Suppressor macrophage (primary cell): ENCODE measurements at regions not wholly inside any gene's neighbourhood (a gene's known extent, or its start where the extent isn't known, plus 50 kb on each side); places are given as distances from the start of the nearest gene placed in this dataset.
A peak's percentile ranks its signal among the peaks of the same experiment; 100 is the strongest.
"Not testable (repeated sequence)": the region's sequence is repeated elsewhere in the genome, so short reads cannot be mapped to it uniquely, and the experiment has no call there.

ENCODE experiments used
- DNase-seq, 4 experiments: peaks; one replicate each; pipeline ENCODE4 v3.0.0-alpha.2; 2020 to 2022

- DNase-seq = no peak
These were observed 238.9 kb downstream of the HS3ST3B1 start for GRCh38 chr17:14539801-14540200.

GRCh38 chr17:14532242-14532641 is 231.4 kb downstream of the HS3ST3B1 start:
- not testable (repeated sequence) for DNase-seq

- no peak for DNase-seq
These were observed 224.9 kb downstream of the HS3ST3B1 start for GRCh38 chr17:14525551-14526455.

GRCh38 chr17:14522795-14523387 is 222.0 kb downstream of the HS3ST3B1 start:
- DNase-seq = no peak

GRCh38 chr17:14518919-14519318 is 218.0 kb downstream of the HS3ST3B1 start:
- not testable (repeated sequence) for DNase-seq

- peak in 2 of 4 experiments; percentile 3 to 12 for DNase-seq
These were observed 214.1 kb downstream of the HS3ST3B1 start for GRCh38 chr17:14514973-14515372.

- DNase-seq = no peak
These were observed 213.0 kb downstream of the HS3ST3B1 start for GRCh38 chr17:14513835-14514234.

- no peak for DNase-seq
These were observed 209.3 kb downstream of the HS3ST3B1 start for GRCh38 chr17:14510136-14510535.

GRCh38 chr17:14508156-14508555 is 207.3 kb downstream of the HS3ST3B1 start:
- no peak for DNase-seq

- DNase-seq = no peak
These were observed 205.5 kb downstream of the HS3ST3B1 start for GRCh38 chr17:14506364-14506763.

- DNase-seq = no peak
These were observed 204.7 kb downstream of the HS3ST3B1 start for GRCh38 chr17:14505606-14506005.

- DNase-seq = no peak
These were observed 199.1 kb downstream of the HS3ST3B1 start for GRCh38 chr17:14499976-14500375.

GRCh38 chr17:14498812-14499211 is 197.9 kb downstream of the HS3ST3B1 start:
- DNase-seq = no peak

- DNase-seq = no peak
These were observed 193.3 kb downstream of the HS3ST3B1 start for GRCh38 chr17:14494161-14494560.

- DNase-seq = no peak
These were observed 189.1 kb downstream of the HS3ST3B1 start for GRCh38 chr17:14489986-14490385.

- no peak for DNase-seq
These were observed 188.2 kb downstream of the HS3ST3B1 start for GRCh38 chr17:14488958-14489550.

GRCh38 chr17:14487068-14487467 is 186.2 kb downstream of the HS3ST3B1 start:
- no peak for DNase-seq

GRCh38 chr17:14482715-14483114 is 181.8 kb downstream of the HS3ST3B1 start:
- no peak for DNase-seq

GRCh38 chr17:14481664-14482063 is 180.8 kb downstream of the HS3ST3B1 start:
- DNase-seq = no peak

GRCh38 chr17:14474591-14474990 is 173.7 kb downstream of the HS3ST3B1 start:
- no peak for DNase-seq

- DNase-seq = no peak
These were observed 170.2 kb downstream of the HS3ST3B1 start for GRCh38 chr17:14471052-14471451.

- no peak for DNase-seq
These were observed 169.5 kb downstream of the HS3ST3B1 start for GRCh38 chr17:14470417-14470816.

- DNase-seq = no peak
These were observed 169.1 kb downstream of the HS3ST3B1 start for GRCh38 chr17:14469971-14470370.

- DNase-seq = no peak
These were observed 168.0 kb downstream of the HS3ST3B1 start for GRCh38 chr17:14468858-14469257.
